Neutrophil (primary cell): ENCODE measurements at regions not wholly inside any gene's neighbourhood (a gene's known extent, or its start where the extent isn't known, plus 50 kb on each side); places are given as distances from the start of the nearest gene placed in this dataset.

Experiments
- H3K27ac ChIP-seq: fragments of 200-600 bp; sonication (generic); 2 replicates; pipeline ENCODE4 v1.5.1; 2016; ENCODE audit warnings: mild to moderate bottlenecking, moderate library complexity
- H3K27me3 ChIP-seq: fragments of 200-600 bp; sonication (generic); 2 replicates; pipeline ENCODE4 v1.6.0; 2016; ENCODE audit warnings: mild to moderate bottlenecking
- H3K36me3 ChIP-seq: fragments of 200-600 bp; sonication (generic); 2 replicates; pipeline ENCODE4 v1.5.1; 2017
- H3K4me1 ChIP-seq, 2 experiments: fragments of 200-600 bp in 1 of 2; sonication (generic) in 1 of 2; 1 replicate in 1 of 2; 2 replicates in 1 of 2; pipeline versions ENCODE4 v1.5.1 to v1.6.1; 2013 to 2016; ENCODE audit warnings: low read depth in 1 of 2, low read length in 1 of 2, mild to moderate bottlenecking in 1 of 2, moderate library complexity in 1 of 2; ENCODE audit not compliant: control insufficient read depth in 1 of 2, insufficient read depth in 1 of 2
- H3K4me3 ChIP-seq, 2 experiments: fragments of 200-600 bp in 1 of 2; sonication (generic) in 1 of 2; 1 replicate in 1 of 2; 2 replicates in 1 of 2; pipeline ENCODE4 v1.5.1; 2013 to 2016; ENCODE audit warnings: low read depth in 1 of 2, low read length in 1 of 2, mild to moderate bottlenecking in 1 of 2, moderate library complexity in 1 of 2
- H3K9me3 ChIP-seq: fragments of 200-600 bp; sonication (generic); 2 replicates; pipeline ENCODE4 v1.5.1; 2016
- CTCF ChIP-seq: fragments of 200-600 bp; sonication (generic); IDR thresholded peaks from 2 replicates; pipeline ENCODE4 v1.5.1; 2016; ENCODE audit warnings: antibody characterized with exemption

DNA sequence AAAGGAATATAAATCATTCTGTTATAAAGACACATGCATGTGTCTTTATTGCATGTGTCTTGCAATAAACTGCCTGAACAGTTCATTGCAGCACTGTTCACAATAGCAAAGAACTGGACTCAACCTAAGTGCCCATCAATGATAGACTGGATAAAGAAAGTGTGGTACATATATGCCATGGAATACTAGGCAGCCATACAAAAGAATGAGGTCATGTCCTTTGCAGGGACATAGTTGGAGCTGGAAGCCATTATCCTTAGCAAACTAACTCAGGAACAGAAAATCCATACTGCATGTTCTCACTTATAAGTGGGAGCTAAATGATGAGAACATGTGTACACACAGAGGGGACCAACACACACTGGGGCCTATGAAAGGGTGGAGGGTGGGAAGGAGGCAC lies 63.7 kb upstream of the CHD1 start:
- H3K9me3 ChIP-seq: no peaks in the 10 kb centered on the region
- no peak for TF ChIP-seq CTCF
- no peaks in the 10 kb centered on the region for H3K27me3 ChIP-seq
- H3K27ac ChIP-seq: no peak overlapping the region
- no peaks in the 10 kb centered on the region for H3K36me3 ChIP-seq
- H3K4me1 ChIP-seq: peaks cover 9 to 11% of the 10 kb centered on the region in 2 experiments
- no peak overlapping the region for H3K4me3 ChIP-seq

DNA sequence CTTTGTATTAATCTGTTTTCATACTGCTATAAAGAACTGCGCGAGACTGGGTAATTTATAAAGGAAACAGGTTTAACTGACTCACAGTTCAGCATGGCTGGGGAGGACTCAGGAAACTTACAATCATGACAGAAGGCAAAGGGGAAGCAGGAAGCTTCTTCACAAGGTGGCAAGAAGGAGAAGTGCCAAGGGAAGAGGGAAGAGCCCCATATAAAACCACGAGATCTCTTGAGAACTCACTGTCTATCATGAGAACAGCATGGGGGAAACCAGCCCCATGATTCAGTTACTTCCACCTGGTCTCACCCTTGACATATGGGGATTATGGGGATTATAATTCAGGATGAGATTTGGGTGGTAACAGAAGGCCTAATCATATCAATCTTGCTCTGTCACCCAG lies 60.9 kb upstream of the CHD1 start:
- no peaks in the 10 kb centered on the region for H3K27me3 ChIP-seq
- H3K4me1 ChIP-seq: peaks cover 11 to 12% of the 10 kb centered on the region in 2 experiments
- no peak for TF ChIP-seq CTCF
- no peaks in the 10 kb centered on the region for H3K9me3 ChIP-seq
- peak overlapping the region; percentile 72 for H3K27ac ChIP-seq
- no peak overlapping the region for H3K4me3 ChIP-seq
- H3K36me3 ChIP-seq: no peaks in the 10 kb centered on the region

DNA sequence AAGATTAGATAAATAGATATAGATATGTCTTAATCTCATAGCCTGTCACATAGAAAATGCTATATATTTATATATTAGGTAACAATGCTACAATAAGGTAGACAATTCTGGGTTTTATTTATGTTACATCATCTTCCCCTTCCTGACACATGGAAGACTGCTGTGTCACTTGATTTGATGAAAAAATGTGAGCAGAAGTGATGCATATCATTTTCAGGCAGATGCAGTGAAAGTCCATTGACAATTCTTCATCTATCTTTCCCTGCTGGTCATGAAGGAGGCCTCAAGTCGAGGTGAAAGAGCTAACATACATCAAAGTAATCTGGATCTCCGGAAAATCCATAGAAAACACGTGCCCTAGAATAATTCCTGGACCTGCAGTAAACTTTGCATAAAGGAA lies 57.8 kb upstream of the CHD1 start:
- no peaks in the 10 kb centered on the region for H3K9me3 ChIP-seq
- no peaks in the 10 kb centered on the region for H3K36me3 ChIP-seq
- no peaks in the 10 kb centered on the region for H3K27me3 ChIP-seq
- no peak for TF ChIP-seq CTCF
- H3K4me3 ChIP-seq: no peak overlapping the region
- H3K4me1 ChIP-seq: peaks cover 11 to 12% of the 10 kb centered on the region in 2 experiments
- no peak overlapping the region for H3K27ac ChIP-seq

GRCh38 chr5:98982880-98983279 lies 54.1 kb upstream of the CHD1 start:
- H3K27ac ChIP-seq: no peak overlapping the region
- no peak overlapping the region for H3K4me3 ChIP-seq
- TF ChIP-seq CTCF: no peak
- no peaks in the 10 kb centered on the region for H3K9me3 ChIP-seq
- no peaks in the 10 kb centered on the region for H3K36me3 ChIP-seq
- H3K27me3 ChIP-seq: no peaks in the 10 kb centered on the region
- peaks cover 0 to 4% of the 10 kb centered on the region in 2 experiments for H3K4me1 ChIP-seq
